HG03432 (cell line): ENCODE measurements at regions not wholly inside any gene's neighbourhood (a gene's known extent, or its start where the extent isn't known, plus 50 kb on each side); places are given as distances from the start of the nearest gene placed in this dataset.
"Not testable (repeated sequence)": the region's sequence is repeated elsewhere in the genome, so short reads cannot be mapped to it uniquely, and the experiment has no call there.

Experiments used
- ATAC-seq: cut with Tn5 transposase; IDR thresholded peaks from one replicate; pipeline ENCODE4 v1.9.1; 2021; ENCODE audit warnings: mild to moderate bottlenecking, moderate library complexity; ENCODE audit not compliant: unreplicated experiment

GRCh38 chr3:56927855-56928254 lies 126.1 kb upstream of the ARHGEF3 start:
- no peak for ATAC-seq

- no peak for ATAC-seq
Measured at GRCh38 chr3:56926947-56927282, 125.2 kb upstream of the ARHGEF3 start.

GRCh38 chr3:56926243-56926946 lies 124.6 kb upstream of the ARHGEF3 start:
- ATAC-seq: no peak

- not testable (repeated sequence) for ATAC-seq
Measured at GRCh38 chr3:56924700-56925099, 123.0 kb upstream of the ARHGEF3 start.

- no peak for ATAC-seq
Measured at GRCh38 chr3:56923526-56924224, 121.9 kb upstream of the ARHGEF3 start.

- peak; percentile 25 for ATAC-seq
Measured at GRCh38 chr3:56921573-56922453, 120.1 kb upstream of the ARHGEF3 start.

- no peak for ATAC-seq
Measured at GRCh38 chr3:56919797-56920195, 118.0 kb upstream of the ARHGEF3 start.

- no peak for ATAC-seq
Measured at GRCh38 chr3:56919137-56919796, 117.5 kb upstream of the ARHGEF3 start.

- ATAC-seq: peak; percentile 50
Measured at GRCh38 chr3:56918111-56918568, 116.4 kb upstream of the ARHGEF3 start.

- peak; percentile 72 for ATAC-seq
Measured at GRCh38 chr3:56917361-56918110, 115.8 kb upstream of the ARHGEF3 start.

GRCh38 chr3:56916716-56917360 lies 115.1 kb upstream of the ARHGEF3 start:
- ATAC-seq: no peak

- ATAC-seq: peak; percentile 56
Measured at GRCh38 chr3:56915966-56916586, 114.3 kb upstream of the ARHGEF3 start.

GRCh38 chr3:56914646-56915045 lies 112.9 kb upstream of the ARHGEF3 start:
- ATAC-seq: no peak

GRCh38 chr3:56911363-56911762 lies 109.6 kb upstream of the ARHGEF3 start:
- no peak for ATAC-seq

- no peak for ATAC-seq
Measured at GRCh38 chr3:56909349-56909748, 107.6 kb upstream of the ARHGEF3 start.

GRCh38 chr3:56908004-56908403 lies 106.3 kb upstream of the ARHGEF3 start:
- ATAC-seq: no peak

GRCh38 chr3:56904552-56905215 lies 102.9 kb upstream of the ARHGEF3 start:
- ATAC-seq: no peak

- ATAC-seq: no peak
Measured at GRCh38 chr3:56903231-56903782, 101.6 kb upstream of the ARHGEF3 start.
